ENCODE measurements at regions not wholly inside any gene's neighbourhood (a gene's known extent, or its start where the extent isn't known, plus 50 kb on each side); places are given as distances from the start of the nearest gene placed in this dataset.

- DNase-seq (ENCODE audit: insufficient read length, low spot score) (no peak), FAIRE-seq (no peak)
These were observed 269.9 kb upstream of the PITRM1 start for GRCh38 chr10:3442451-3442990.

- FAIRE-seq = no peak
These were observed 266.6 kb upstream of the PITRM1 start for GRCh38 chr10:3439183-3439582.

GRCh38 chr10:3438606-3439005 is 266.0 kb upstream of the PITRM1 start:
- FAIRE-seq = no peak

More at GRCh38 chr10:3439183-3439582, 266.6 kb upstream of the PITRM1 start:
- DNase-seq (ENCODE audit: insufficient read length, low spot score) = no peak

GRCh38 chr10:3435671-3436070 is 263.1 kb upstream of the PITRM1 start:
- FAIRE-seq (no peak), DNase-seq (ENCODE audit: insufficient read length, low spot score) (no peak)

More at GRCh38 chr10:3438606-3439005, 266.0 kb upstream of the PITRM1 start:
- no peak for DNase-seq (ENCODE audit: insufficient read length, low spot score)

- no peak for FAIRE-seq
- no peak for DNase-seq (ENCODE audit: insufficient read length, low spot score)
These were observed 261.4 kb upstream of the PITRM1 start for GRCh38 chr10:3433988-3434387.

GRCh38 chr10:3433131-3433530 is 260.5 kb upstream of the PITRM1 start:
- no peak for FAIRE-seq
- no peak for DNase-seq (ENCODE audit: insufficient read length, low spot score)

GRCh38 chr10:3432081-3432825 is 259.7 kb upstream of the PITRM1 start:
- DNase-seq (ENCODE audit: insufficient read length, low spot score) (no peak), FAIRE-seq (no peak)

GRCh38 chr10:3430501-3430900 is 257.9 kb upstream of the PITRM1 start:
- FAIRE-seq (no peak), DNase-seq (ENCODE audit: insufficient read length, low spot score) (no peak)

- no peak for FAIRE-seq
- no peak for DNase-seq (ENCODE audit: insufficient read length, low spot score)
These were observed 257.1 kb upstream of the PITRM1 start for GRCh38 chr10:3429676-3430075.

- DNase-seq (ENCODE audit: insufficient read length, low spot score) (no peak), FAIRE-seq (no peak)
These were observed 256.2 kb upstream of the PITRM1 start for GRCh38 chr10:3428826-3429225.

- no peak for DNase-seq (ENCODE audit: insufficient read length, low spot score)
- FAIRE-seq = no peak
These were observed 255.4 kb upstream of the PITRM1 start for GRCh38 chr10:3427950-3428354.

GRCh38 chr10:3427347-3427746 is 254.8 kb upstream of the PITRM1 start:
- DNase-seq (ENCODE audit: insufficient read length, low spot score) (no peak), FAIRE-seq (no peak)

GRCh38 chr10:3426190-3426845 is 253.7 kb upstream of the PITRM1 start:
- FAIRE-seq (no peak), DNase-seq (ENCODE audit: insufficient read length, low spot score) (no peak)

- no peak for DNase-seq (ENCODE audit: insufficient read length, low spot score)
- no peak for FAIRE-seq
These were observed 253.1 kb upstream of the PITRM1 start for GRCh38 chr10:3425716-3426115.

- FAIRE-seq (no peak), DNase-seq (ENCODE audit: insufficient read length, low spot score) (no peak)
These were observed 252.7 kb upstream of the PITRM1 start for GRCh38 chr10:3425261-3425660.

- FAIRE-seq = no peak
These were observed 251.7 kb upstream of the PITRM1 start for GRCh38 chr10:3424111-3424851.

GRCh38 chr10:3423384-3423783 is 250.8 kb upstream of the PITRM1 start:
- no peak for DNase-seq (ENCODE audit: insufficient read length, low spot score)

More at GRCh38 chr10:3424111-3424851, 251.7 kb upstream of the PITRM1 start:
- no peak for DNase-seq (ENCODE audit: insufficient read length, low spot score)

GRCh38 chr10:3422282-3422681 is 249.7 kb upstream of the PITRM1 start:
- FAIRE-seq (no peak), DNase-seq (ENCODE audit: insufficient read length, low spot score) (no peak)

More at GRCh38 chr10:3423384-3423783, 250.8 kb upstream of the PITRM1 start:
- no peak for FAIRE-seq

- DNase-seq (ENCODE audit: insufficient read length, low spot score) (no peak), FAIRE-seq (no peak)
These were observed 249.1 kb upstream of the PITRM1 start for GRCh38 chr10:3421537-3422257.

Data from GM19239 (cell line).